Activated T-helper 9 cell treated with anti-CD3 and anti-CD28 coated beads, Interleukin-2, amount 50 U/mL, for 16 hours (primary cell): ENCODE measurements at regions not wholly inside any gene's neighbourhood (a gene's known extent, or its start where the extent isn't known, plus 50 kb on each side); places are given as distances from the start of the nearest gene placed in this dataset.

ENCODE experiments used
- DNase-seq: peaks from one replicate; pipeline ENCODE4 v3.0.0-alpha.2; 2020; ENCODE audit warnings: low read depth

- no peak for DNase-seq
These were observed 275.6 kb upstream of the ID2 start for GRCh38 chr2:8406271-8406670.

GRCh38 chr2:8407332-8407731 is 274.5 kb upstream of the ID2 start:
- DNase-seq, result no peak

- DNase-seq, result peak; percentile 63
These were observed 273.0 kb upstream of the ID2 start for GRCh38 chr2:8408560-8409460.

GRCh38 chr2:8409461-8410260 is 272.2 kb upstream of the ID2 start:
- no peak for DNase-seq

GRCh38 chr2:8412082-8412481 is 269.8 kb upstream of the ID2 start:
- no peak for DNase-seq

GRCh38 chr2:8412586-8412985 is 269.3 kb upstream of the ID2 start:
- no peak for DNase-seq

- DNase-seq, result no peak
These were observed 268.2 kb upstream of the ID2 start for GRCh38 chr2:8413589-8414135.

GRCh38 chr2:8414946-8415879 is 266.6 kb upstream of the ID2 start:
- no peak for DNase-seq

GRCh38 chr2:8416001-8416571 is 265.8 kb upstream of the ID2 start:
- no peak for DNase-seq

GRCh38 chr2:8416849-8417832 is 264.7 kb upstream of the ID2 start:
- DNase-seq, result no peak

GRCh38 chr2:8418721-8419120 is 263.1 kb upstream of the ID2 start:
- no peak for DNase-seq

- no peak for DNase-seq
These were observed 260.0 kb upstream of the ID2 start for GRCh38 chr2:8421658-8422449.

GRCh38 chr2:8422450-8422800 is 259.4 kb upstream of the ID2 start:
- no peak for DNase-seq

GRCh38 chr2:8424997-8425900 is 256.6 kb upstream of the ID2 start:
- DNase-seq, result no peak

GRCh38 chr2:8426550-8426949 is 255.3 kb upstream of the ID2 start:
- DNase-seq, result no peak

GRCh38 chr2:8427211-8427610 is 254.6 kb upstream of the ID2 start:
- no peak for DNase-seq

- no peak for DNase-seq
These were observed 251.2 kb upstream of the ID2 start for GRCh38 chr2:8430628-8431027.

GRCh38 chr2:8431446-8432125 is 250.3 kb upstream of the ID2 start:
- DNase-seq, result no peak
